ENCODE measurements at regions not wholly inside any gene's neighbourhood (a gene's known extent, or its start where the extent isn't known, plus 50 kb on each side); places are given as distances from the start of the nearest gene placed in this dataset.
"Not testable (repeated sequence)": the region's sequence is repeated elsewhere in the genome, so short reads cannot be mapped to it uniquely, and the experiment has no call there.

DNA sequence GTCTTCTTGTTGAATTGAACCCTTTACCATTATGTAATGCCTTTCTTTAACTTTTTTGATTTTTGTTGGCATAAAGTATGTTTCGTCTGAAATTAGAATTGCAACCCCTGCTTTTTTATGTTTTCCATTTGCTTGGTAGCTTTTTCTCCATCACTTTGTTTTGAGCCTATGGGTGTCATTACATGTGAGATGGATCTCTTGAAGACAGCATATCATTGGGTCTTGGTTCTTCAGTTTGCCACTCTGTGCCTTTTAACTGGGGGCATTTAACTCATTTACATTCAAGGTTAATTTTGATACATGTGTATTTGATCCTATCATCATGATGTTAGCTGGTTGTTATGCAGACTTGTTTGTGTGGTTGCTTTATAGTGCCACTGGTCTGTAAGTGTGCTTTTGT, 489.4 kb upstream of the TNP1 start:
- TF ChIP-seq, protein P1, sequence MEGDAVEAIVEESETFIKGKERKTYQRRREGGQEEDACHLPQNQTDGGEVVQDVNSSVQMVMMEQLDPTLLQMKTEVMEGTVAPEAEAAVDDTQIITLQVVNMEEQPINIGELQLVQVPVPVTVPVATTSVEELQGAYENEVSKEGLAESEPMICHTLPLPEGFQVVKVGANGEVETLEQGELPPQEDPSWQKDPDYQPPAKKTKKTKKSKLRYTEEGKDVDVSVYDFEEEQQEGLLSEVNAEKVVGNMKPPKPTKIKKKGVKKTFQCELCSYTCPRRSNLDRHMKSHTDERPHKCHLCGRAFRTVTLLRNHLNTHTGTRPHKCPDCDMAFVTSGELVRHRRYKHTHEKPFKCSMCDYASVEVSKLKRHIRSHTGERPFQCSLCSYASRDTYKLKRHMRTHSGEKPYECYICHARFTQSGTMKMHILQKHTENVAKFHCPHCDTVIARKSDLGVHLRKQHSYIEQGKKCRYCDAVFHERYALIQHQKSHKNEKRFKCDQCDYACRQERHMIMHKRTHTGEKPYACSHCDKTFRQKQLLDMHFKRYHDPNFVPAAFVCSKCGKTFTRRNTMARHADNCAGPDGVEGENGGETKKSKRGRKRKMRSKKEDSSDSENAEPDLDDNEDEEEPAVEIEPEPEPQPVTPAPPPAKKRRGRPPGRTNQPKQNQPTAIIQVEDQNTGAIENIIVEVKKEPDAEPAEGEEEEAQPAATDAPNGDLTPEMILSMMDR (IDR thresholded peaks at IDR 0.05), result no peak
- TF ChIP-seq EZH2 (IDR thresholded peaks at IDR 0.05; ENCODE audit: borderline replicate concordance, insufficient read depth, low read depth, low read length, poor library complexity, severe bottlenecking), result no peak
- Mint-ChIP-seq H3K27ac (no peak overlapping the region), H3K9me3 (ENCODE audit: insufficient read depth) (peaks cover 9% of the 10 kb centered on the region), H3K4me3 (no peak overlapping the region), H3K4me1 (no peaks in the 10 kb centered on the region), H3K27me3 (peaks cover 4% of the 10 kb centered on the region)
- intact Hi-C loops (cut with micrococcal nuclease), result no loop called here
- peaks cover 0 to 4% (median 0%) of the 10 kb centered on the region in 4 experiments for H3K27me3 ChIP-seq (replicated peaks in 1 of 4; ENCODE audit: control extremely low read depth in 1 of 4, control insufficient read depth in 3 of 4, insufficient read depth in 4 of 4, low read length in 3 of 4)
- H3K79me2 ChIP-seq (ENCODE audit: control insufficient read depth, insufficient read depth, low read length), result no peaks in the 10 kb centered on the region
- CTCF ChIA-PET, result no interaction called here
- no peak overlapping the region for H3K4me2 ChIP-seq (replicated peaks; ENCODE audit: low read depth, low read length, poor library complexity, severe bottlenecking)
- no peaks in the 10 kb centered on the region for H4K20me1 ChIP-seq (ENCODE audit: control insufficient read depth, insufficient read depth, low read length, poor library complexity, severe bottlenecking)
- H3K36me3 ChIP-seq (replicated peaks in 1 of 2; ENCODE audit: control extremely low read depth in 1 of 2, control insufficient read depth in 1 of 2, extremely low read depth in 1 of 2, insufficient read depth in 2 of 2, low read length in 1 of 2), result no peaks in the 10 kb centered on the region
- H3K9me3 ChIP-seq (ENCODE audit: control extremely low read depth in 1 of 3, control insufficient read depth in 2 of 3, insufficient read depth in 1 of 3, low read length in 2 of 3), result peaks cover 0 to 10% (median 1%) of the 10 kb centered on the region in 3 donors
- H3K27ac ChIP-seq (ENCODE audit: low read length in 2 of 2), result no peak overlapping the region
- WGBS (ENCODE audit: insufficient coverage), result no CpG with 5 or more reads among the region's 1 CpG
- DNase-seq (no peak), ATAC-seq (ENCODE audit: low read depth) (no peak)
- H3K4me3 ChIP-seq (ENCODE audit: control extremely low read depth in 1 of 5, extremely low read depth in 1 of 5, insufficient read depth in 1 of 5, low read depth in 2 of 5, low read length in 4 of 5), result no peak overlapping the region
- POLR2A ChIA-PET, result no interaction called here
- no peak overlapping the region for H2AFZ ChIP-seq (ENCODE audit: insufficient read depth, low read depth, low read length, poor library complexity, severe bottlenecking)
- no peak overlapping the region for H3K9ac ChIP-seq (ENCODE audit: low read length)
- H3K4me1 ChIP-seq (ENCODE audit: control insufficient read depth in 2 of 2, insufficient read depth in 2 of 2, low read length in 2 of 2), result no peaks in the 10 kb centered on the region

DNA sequence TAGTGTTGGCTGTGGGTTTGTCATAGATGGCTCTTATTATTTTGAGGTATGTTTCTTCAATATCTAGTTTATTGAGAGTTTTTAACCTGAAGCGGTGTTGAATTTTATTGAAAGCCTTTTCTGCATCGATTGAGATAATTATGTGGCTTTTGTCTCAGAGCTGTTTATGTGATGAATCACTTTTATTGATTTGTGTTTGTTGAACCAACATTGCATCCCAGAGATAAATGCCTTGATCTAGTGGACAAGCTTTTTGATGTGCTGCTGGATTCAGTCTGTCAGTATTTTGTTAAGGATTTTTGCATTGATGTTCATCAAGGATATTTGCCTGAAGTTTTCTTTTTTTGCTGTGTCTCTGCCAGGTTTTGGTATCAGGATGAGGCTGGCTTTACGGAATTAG, 487.8 kb upstream of the TNP1 start:
- H2AFZ ChIP-seq (ENCODE audit: insufficient read depth, low read depth, low read length, poor library complexity, severe bottlenecking); H3K79me2 ChIP-seq (ENCODE audit: control insufficient read depth, insufficient read depth, low read length); H3K9me3 ChIP-seq (ENCODE audit: control extremely low read depth in 1 of 3, control insufficient read depth in 2 of 3, insufficient read depth in 1 of 3, low read length in 2 of 3); H3K27me3 ChIP-seq (replicated peaks in 1 of 4; ENCODE audit: control extremely low read depth in 1 of 4, control insufficient read depth in 3 of 4, insufficient read depth in 4 of 4, low read length in 3 of 4); H3K9me3 Mint-ChIP-seq (ENCODE audit: insufficient read depth); H3K4me1 ChIP-seq (ENCODE audit: control insufficient read depth in 2 of 2, insufficient read depth in 2 of 2, low read length in 2 of 2); H3K36me3 ChIP-seq (replicated peaks in 1 of 2; ENCODE audit: control extremely low read depth in 1 of 2, control insufficient read depth in 1 of 2, extremely low read depth in 1 of 2, insufficient read depth in 2 of 2, low read length in 1 of 2); ATAC-seq (ENCODE audit: low read depth); H3K27ac ChIP-seq (ENCODE audit: low read length in 2 of 2); H3K4me1 Mint-ChIP-seq; DNase-seq; H3K27ac Mint-ChIP-seq; H4K20me1 ChIP-seq (ENCODE audit: control insufficient read depth, insufficient read depth, low read length, poor library complexity, severe bottlenecking); H3K27me3 Mint-ChIP-seq; POLR2A ChIA-PET; intact Hi-C loops (cut with micrococcal nuclease); H3K4me3 ChIP-seq (ENCODE audit: control extremely low read depth in 1 of 5, extremely low read depth in 1 of 5, insufficient read depth in 1 of 5, low read depth in 2 of 5, low read length in 4 of 5); H3K4me2 ChIP-seq (replicated peaks; ENCODE audit: low read depth, low read length, poor library complexity, severe bottlenecking); H3K4me3 Mint-ChIP-seq; H3K9ac ChIP-seq (ENCODE audit: low read length): not testable (repeated sequence)
- 38% methylated on average over 2 of the region's 3 CpGs for WGBS (ENCODE audit: insufficient coverage)
- CTCF ChIA-PET, result interaction anchor here (0.7 kb wide), 1 partner anchor 510 kb away, joined by 3 read pairs; no protein-coding TSS in a partner anchor

DNA sequence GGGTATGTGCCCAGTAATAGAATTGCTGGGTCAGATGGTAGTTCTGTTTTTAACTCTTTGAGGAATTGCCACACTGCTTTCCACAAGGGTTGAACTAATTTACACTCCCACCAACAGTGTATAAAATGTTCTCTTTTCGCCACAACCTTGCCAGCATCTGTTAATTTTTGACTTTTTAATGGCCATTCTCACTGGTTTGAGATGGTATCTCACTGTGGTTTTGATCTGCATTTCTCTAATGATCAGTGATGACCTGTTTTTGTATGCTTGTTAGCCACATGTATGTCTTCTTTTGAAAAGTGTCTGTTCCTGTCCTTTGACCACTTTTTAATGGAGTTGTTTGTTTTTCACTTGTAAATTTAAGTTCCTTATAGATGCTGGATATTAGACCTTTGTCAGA, 486.2 kb upstream of the TNP1 start:
- H3K27ac ChIP-seq (ENCODE audit: low read length in 2 of 2); H3K4me1 ChIP-seq (ENCODE audit: control insufficient read depth in 2 of 2, insufficient read depth in 2 of 2, low read length in 2 of 2); H3K4me2 ChIP-seq (replicated peaks; ENCODE audit: low read depth, low read length, poor library complexity, severe bottlenecking); POLR2A ChIA-PET; DNase-seq; intact Hi-C loops (cut with micrococcal nuclease); H3K79me2 ChIP-seq (ENCODE audit: control insufficient read depth, insufficient read depth, low read length); H3K9ac ChIP-seq (ENCODE audit: low read length); H3K4me3 Mint-ChIP-seq; H4K20me1 ChIP-seq (ENCODE audit: control insufficient read depth, insufficient read depth, low read length, poor library complexity, severe bottlenecking); CTCF ChIA-PET; H3K4me1 Mint-ChIP-seq; H3K27me3 ChIP-seq (replicated peaks in 1 of 4; ENCODE audit: control extremely low read depth in 1 of 4, control insufficient read depth in 3 of 4, insufficient read depth in 4 of 4, low read length in 3 of 4); H3K27me3 Mint-ChIP-seq; H3K4me3 ChIP-seq (ENCODE audit: control extremely low read depth in 1 of 5, extremely low read depth in 1 of 5, insufficient read depth in 1 of 5, low read depth in 2 of 5, low read length in 4 of 5); H3K9me3 ChIP-seq (ENCODE audit: control extremely low read depth in 1 of 3, control insufficient read depth in 2 of 3, insufficient read depth in 1 of 3, low read length in 2 of 3); ATAC-seq (ENCODE audit: low read depth); H2AFZ ChIP-seq (ENCODE audit: insufficient read depth, low read depth, low read length, poor library complexity, severe bottlenecking); H3K27ac Mint-ChIP-seq; H3K9me3 Mint-ChIP-seq (ENCODE audit: insufficient read depth); H3K36me3 ChIP-seq (replicated peaks in 1 of 2; ENCODE audit: control extremely low read depth in 1 of 2, control insufficient read depth in 1 of 2, extremely low read depth in 1 of 2, insufficient read depth in 2 of 2, low read length in 1 of 2): not testable (repeated sequence)
- no CpG with 5 or more reads among the region's 1 CpG for WGBS (ENCODE audit: insufficient coverage)
